H1 (cell line): ENCODE measurements at regions not wholly inside any gene's neighbourhood (a gene's known extent, or its start where the extent isn't known, plus 50 kb on each side); places are given as distances from the start of the nearest gene placed in this dataset.

Source experiments
- CTCF ChIA-PET: fragments of 300-600 bp; sonication (Branson Sonifier 250); formaldehyde crosslinking; loops from one replicate; lab custom pipeline; 2021; ENCODE audit not compliant: partially characterized antibody; lab: Charles Lee
- POLR2A ChIA-PET: fragments of 300-600 bp; sonication (Branson Sonifier 250); formaldehyde crosslinking; loops from one replicate; lab custom pipeline; 2021; ENCODE audit warnings: inconsistent platforms; ENCODE audit not compliant: partially characterized antibody; lab: Charles Lee
- DNase-seq, 2 experiments: peaks; one replicate each; pipeline versions ENCODE4 v3.0.0 to v3.0.0-alpha.2; 2010 to 2022; ENCODE audit warnings: low spot score in 2 of 2, low read depth in 1 of 2, mixed read lengths in 1 of 2
- FAIRE-seq: peaks from 2 replicates; lab custom pipeline; 2011; peaks lifted over from hg19 to GRCh38; lab: Jason Lieb, UNC
- H2AFZ ChIP-seq: 2 replicates; pipeline ENCODE4 v1.8.1; 2012; ENCODE audit warnings: low read length, inconsistent platforms
- H2AK5ac ChIP-seq: 2 replicates; pipeline ENCODE4 v1.6.1; 2013; ENCODE audit warnings: low read depth, low read length
- H2BK120ac ChIP-seq: replicated peaks from 2 replicates; pipeline ENCODE3; 2013; ENCODE audit warnings: low read depth, low read length, inconsistent platforms
- H2BK12ac ChIP-seq: 2 replicates; pipeline ENCODE4 v1.6.1; 2013; ENCODE audit warnings: low read depth, low read length
- H2BK15ac ChIP-seq: 2 replicates; pipeline ENCODE4 v1.6.1; 2013; ENCODE audit warnings: low read length
- H2BK20ac ChIP-seq: 2 replicates; pipeline ENCODE4 v1.6.1; 2013; ENCODE audit warnings: low read length
- H2BK5ac ChIP-seq: 2 replicates; pipeline ENCODE4 v1.6.1; 2013; ENCODE audit warnings: low read depth, low read length
- H3K14ac ChIP-seq: 2 replicates; pipeline ENCODE4 v1.6.1; 2013; ENCODE audit warnings: inconsistent platforms; ENCODE audit not compliant: insufficient read length
- H3K18ac ChIP-seq: 2 replicates; pipeline ENCODE4 v1.6.1; 2013; ENCODE audit warnings: low read length; ENCODE audit errors: extremely low read depth
- H3K23ac ChIP-seq: 2 replicates; pipeline ENCODE4 v1.6.1; 2013; ENCODE audit warnings: inconsistent platforms; ENCODE audit not compliant: insufficient read length
- H3K23me2 ChIP-seq: 2 replicates; pipeline ENCODE4 v1.6.1; 2013; ENCODE audit warnings: low read depth, low read length
- H3K27ac ChIP-seq: 2 replicates; pipeline ENCODE4 v1.6.1; 2011; ENCODE audit warnings: low read depth, low read length, inconsistent platforms
- H3K27me3 ChIP-seq, 4 experiments: replicated peaks in 1 of 4; 1 replicate in 1 of 4; 2 replicates in 3 of 4; pipeline versions ENCODE4 v1.6.1 to v1.8.1; 2011 to 2013; ENCODE audit warnings: low read length in 3 of 4, mild to moderate bottlenecking in 3 of 4, inconsistent platforms in 2 of 4, mixed read lengths in 2 of 4, moderate library complexity in 1 of 4; ENCODE audit not compliant: control insufficient read depth in 3 of 4, insufficient read depth in 3 of 4; ENCODE audit errors: extremely low read depth in 1 of 4
- H3K36me3 ChIP-seq, 4 experiments: 2 replicates each; pipeline versions ENCODE4 v1.6.1 to v1.8.1; 2011 to 2013; ENCODE audit warnings: mild to moderate bottlenecking in 4 of 4, low read length in 3 of 4, moderate library complexity in 2 of 4, control low read depth in 1 of 4, inconsistent platforms in 1 of 4; ENCODE audit not compliant: insufficient read depth in 4 of 4, control insufficient read depth in 2 of 4
- H3K4ac ChIP-seq: replicated peaks from 2 replicates; pipeline ENCODE3; 2013; ENCODE audit warnings: low read length, low read depth, mixed read lengths, inconsistent platforms; ENCODE audit not compliant: insufficient read length
- H3K4me1 ChIP-seq, 4 experiments: replicated peaks in 1 of 4; 1 replicate in 1 of 4; 2 replicates in 3 of 4; pipeline versions ENCODE4 v1.6.1 to v1.8.1; 2011 to 2013; ENCODE audit warnings: low read length in 3 of 4, inconsistent platforms in 2 of 4, mixed read lengths in 1 of 4; ENCODE audit not compliant: insufficient read depth in 4 of 4, control insufficient read depth in 3 of 4
- H3K4me2 ChIP-seq, 2 experiments: 2 replicates each; pipeline versions ENCODE4 v1.6.1 to v1.8.1; 2011 to 2013; ENCODE audit warnings: low read depth in 2 of 2, low read length in 2 of 2, control low read depth in 1 of 2, inconsistent platforms in 1 of 2, mild to moderate bottlenecking in 1 of 2; ENCODE audit not compliant: insufficient read depth in 1 of 2
- H3K4me3 ChIP-seq, 4 experiments: fragments of 200-600, 300-600 bp in 1 of 4; sonication (generic), shearing (Covaris generic), sonication (Bioruptor Twin) in 1 of 4; 2 replicates each; pipeline versions ENCODE4 v1.5.1 to v1.8.1; 2011 to 2016; ENCODE audit warnings: low read length in 4 of 4, low read depth in 3 of 4, control low read depth in 2 of 4, inconsistent platforms in 2 of 4, mild to moderate bottlenecking in 2 of 4, mixed read lengths in 1 of 4, moderate library complexity in 1 of 4; ENCODE audit not compliant: insufficient read depth in 2 of 4; ENCODE audit errors: extremely low read depth in 1 of 4
- H3K56ac ChIP-seq: replicated peaks from 2 replicates; pipeline ENCODE3; 2013; ENCODE audit warnings: low read depth, mild to moderate bottlenecking, mixed read lengths, low read length, inconsistent platforms; ENCODE audit not compliant: insufficient read length
- H3K79me1 ChIP-seq: 2 replicates; pipeline ENCODE4 v1.6.1; 2013; ENCODE audit warnings: low read depth, low read length, control low read depth
- H3K79me2 ChIP-seq, 2 experiments: 2 replicates each; pipeline versions ENCODE4 v1.6.1 to v1.8.1; 2012 to 2013; ENCODE audit warnings: low read length in 2 of 2, mild to moderate bottlenecking in 2 of 2, inconsistent platforms in 1 of 2; ENCODE audit not compliant: insufficient read depth in 2 of 2, control insufficient read depth in 1 of 2
- H3K9ac ChIP-seq, 4 experiments: replicated peaks in 1 of 4; 1 replicate in 1 of 4; 2 replicates in 3 of 4; pipeline versions ENCODE4 v1.6.1 to v1.8.1; 2011 to 2013; ENCODE audit warnings: low read depth in 3 of 4, low read length in 3 of 4, control low read depth in 2 of 4, mild to moderate bottlenecking in 2 of 4, moderate library complexity in 2 of 4, inconsistent platforms in 1 of 4; ENCODE audit errors: extremely low read depth in 1 of 4
- H3K9me3 ChIP-seq, 2 experiments: 2 replicates each; pipeline versions ENCODE4 v1.6.1 to v1.8.1; 2012 to 2013; ENCODE audit warnings: mild to moderate bottlenecking in 2 of 2, moderate library complexity in 2 of 2, control low read depth in 1 of 2, inconsistent platforms in 1 of 2, low read depth in 1 of 2, low read length in 1 of 2, mixed read lengths in 1 of 2; ENCODE audit not compliant: insufficient read depth in 2 of 2
- H4K20me1 ChIP-seq, 2 experiments: replicated peaks in 1 of 2; 2 replicates each; pipeline versions ENCODE3 to v1.8.1; 2011 to 2013; ENCODE audit warnings: inconsistent platforms in 2 of 2, low read length in 2 of 2, mild to moderate bottlenecking in 1 of 2; ENCODE audit not compliant: insufficient read depth in 2 of 2, control insufficient read depth in 1 of 2
- H4K5ac ChIP-seq: 2 replicates; pipeline ENCODE4 v1.6.1; 2013; ENCODE audit warnings: low read length, low read depth, mixed read lengths, inconsistent platforms; ENCODE audit not compliant: insufficient read length
- H4K8ac ChIP-seq: 2 replicates; pipeline ENCODE4 v1.8.0; 2013; ENCODE audit warnings: mild to moderate bottlenecking, moderate library complexity, low read length, inconsistent platforms; ENCODE audit not compliant: insufficient read depth; ENCODE audit errors: extremely low read depth
- H4K91ac ChIP-seq: replicated peaks from 2 replicates; pipeline ENCODE3; 2013; ENCODE audit warnings: low read length, mixed read lengths, inconsistent platforms; ENCODE audit not compliant: insufficient read length
- ASH2L ChIP-seq: fragments of 200-600, 300-600 bp; sonication (generic); IDR thresholded peaks from one replicate; pipeline ENCODE4 v1.7.1; 2017; ENCODE audit warnings: low read length
- CBX8 ChIP-seq: fragments of 300-800, 300-1000 bp; sonication (generic); IDR thresholded peaks from 2 replicates; pipeline ENCODE4 v1.7.1; 2016; ENCODE audit warnings: low read depth, low read length, borderline replicate concordance
- CEBPB ChIP-seq: IDR thresholded peaks from 2 replicates; pipeline ENCODE4 v1.6.1; 2012; ENCODE audit warnings: low read depth, low read length
- EP300 ChIP-seq, 2 experiments: IDR thresholded peaks; 1 replicate in 1 of 2; 2 replicates in 1 of 2; pipeline ENCODE4 v1.6.1; 2011 to 2012; ENCODE audit warnings: low read depth in 2 of 2, low read length in 2 of 2, mild to moderate bottlenecking in 2 of 2, borderline replicate concordance in 1 of 2, inconsistent platforms in 1 of 2, moderate library complexity in 1 of 2
- NRF1 ChIP-seq: IDR thresholded peaks from 2 replicates; pipeline ENCODE4 v1.6.1; 2011; ENCODE audit warnings: mild to moderate bottlenecking, low read depth, low read length, improper control_type of control experiment
- POLR2AphosphoS5 ChIP-seq: IDR thresholded peaks from 2 replicates; pipeline ENCODE4 v1.6.1; 2011; ENCODE audit warnings: low read depth, low read length
- RXRA ChIP-seq: IDR thresholded peaks from 2 replicates; pipeline ENCODE4 v1.6.1; 2011; ENCODE audit warnings: low read depth, mild to moderate bottlenecking, low read length, moderate library complexity; ENCODE audit not compliant: insufficient read depth
- SAP30 ChIP-seq: fragments of 300-600 bp; sonication (generic); IDR thresholded peaks from 2 replicates; pipeline ENCODE4 v1.7.1; 2012; ENCODE audit warnings: low read length, moderate library complexity, mild to moderate bottlenecking, inconsistent platforms; ENCODE audit not compliant: insufficient read depth, insufficient replicate concordance
- SIRT6 ChIP-seq: IDR thresholded peaks from one replicate; pipeline ENCODE4 v1.7.1; 2012; ENCODE audit warnings: low read length, inconsistent platforms
- USF2 ChIP-seq: IDR thresholded peaks from 2 replicates; pipeline ENCODE4 v1.6.1; 2011; ENCODE audit warnings: low read length, improper control_type of control experiment
- WGBS, 2 experiments: shearing (Covaris generic) in 1 of 2; methylation state at CpG; one replicate each; pipeline versions ENCODE4 v1.1.6 to v1.1.7; 2013 to 2015; ENCODE audit warnings: low lambda C conversion rate in 2 of 2, mixed read lengths in 2 of 2, inconsistent platforms in 1 of 2, low coverage in 1 of 2, missing lambda C conversion rate in 1 of 2; ENCODE audit not compliant: insufficient replicate concordance in 2 of 2, insufficient coverage in 1 of 2, insufficient read length in 1 of 2; ENCODE audit errors: extremely low coverage in 1 of 2, missing lambda C conversion rate in 1 of 2; 5-methylcytosine and 5-hydroxymethylcytosine counted together
- TF ChIP-seq, protein P1 (sequence below), 3 experiments: IDR thresholded peaks; 1 replicate in 2 of 3; 2 replicates in 1 of 3; pipeline versions ENCODE4 v1.5.1 to v1.6.1; 2011; ENCODE audit warnings: low read length in 3 of 3, mild to moderate bottlenecking in 3 of 3, inconsistent platforms in 2 of 3, low read depth in 1 of 3, moderate library complexity in 1 of 3; ENCODE audit not compliant: insufficient read depth in 1 of 3; ENCODE audit errors: control extremely low read depth in 1 of 3

GRCh38 chr4:119683518-119683917 lies 54.9 kb upstream of the PDE5A start:
- Histone ChIP-seq H3K23ac (no peak overlapping the region), H3K9ac (no peak overlapping the region), H2AK5ac (no peak overlapping the region), H2BK5ac (no peak overlapping the region), H3K9me3 (no peaks in the 10 kb centered on the region; a peak in 2 of 4 replicates), H3K4ac (no peak overlapping the region), H3K4me3 (no peak overlapping the region), H3K56ac (no peak overlapping the region), H3K23me2 (no peaks in the 10 kb centered on the region), H3K79me1 (no peaks in the 10 kb centered on the region), H4K8ac (no peak overlapping the region), H2BK120ac (no peak overlapping the region), H4K91ac (no peak overlapping the region), H3K36me3 (no peaks in the 10 kb centered on the region), H3K18ac (no peak overlapping the region), H3K79me2 (no peaks in the 10 kb centered on the region), H2AFZ (no peak overlapping the region), H2BK15ac (no peak overlapping the region), H2BK20ac (peak overlapping the region; percentile 52; the same call in 1 of the 2 replicates), H3K4me1 (peaks cover 0 to 5% (median 0%) of the 10 kb centered on the region in 4 experiments; a peak in 1 of 7 replicates), H4K5ac (no peak overlapping the region), H3K27me3 (no peaks in the 10 kb centered on the region), H2BK12ac (no peak overlapping the region), H3K14ac (no peak overlapping the region), H3K4me2 (no peak overlapping the region), H3K27ac (no peak overlapping the region), H4K20me1 (no peaks in the 10 kb centered on the region)
- CTCF ChIA-PET, result interaction anchor here (0.7 to 1.4 kb wide), 4 partner anchors 8 to 855 kb away, joined by 3 to 4 read pairs (median 4); no protein-coding TSS in a partner anchor
- FAIRE-seq (no peak), DNase-seq (no peak)
- 86% methylated on average over 1 of the region's 1 CpG; no CpG with 5 or more reads in 1 of the 2 experiments for WGBS, 2 experiments
- POLR2A ChIA-PET, result no interaction called here
- TF ChIP-seq POLR2AphosphoS5, result no peak
- no peak for TF ChIP-seq CBX8
- TF ChIP-seq RXRA, result no peak
- TF ChIP-seq EP300 (IDR thresholded peaks at IDR 0.05; ENCODE audit: borderline replicate concordance in 1 of 2, low read depth in 2 of 2, low read length in 2 of 2), result no peak
- no peak for TF ChIP-seq NRF1
- no peak for TF ChIP-seq ASH2L
- TF ChIP-seq, protein P1, sequence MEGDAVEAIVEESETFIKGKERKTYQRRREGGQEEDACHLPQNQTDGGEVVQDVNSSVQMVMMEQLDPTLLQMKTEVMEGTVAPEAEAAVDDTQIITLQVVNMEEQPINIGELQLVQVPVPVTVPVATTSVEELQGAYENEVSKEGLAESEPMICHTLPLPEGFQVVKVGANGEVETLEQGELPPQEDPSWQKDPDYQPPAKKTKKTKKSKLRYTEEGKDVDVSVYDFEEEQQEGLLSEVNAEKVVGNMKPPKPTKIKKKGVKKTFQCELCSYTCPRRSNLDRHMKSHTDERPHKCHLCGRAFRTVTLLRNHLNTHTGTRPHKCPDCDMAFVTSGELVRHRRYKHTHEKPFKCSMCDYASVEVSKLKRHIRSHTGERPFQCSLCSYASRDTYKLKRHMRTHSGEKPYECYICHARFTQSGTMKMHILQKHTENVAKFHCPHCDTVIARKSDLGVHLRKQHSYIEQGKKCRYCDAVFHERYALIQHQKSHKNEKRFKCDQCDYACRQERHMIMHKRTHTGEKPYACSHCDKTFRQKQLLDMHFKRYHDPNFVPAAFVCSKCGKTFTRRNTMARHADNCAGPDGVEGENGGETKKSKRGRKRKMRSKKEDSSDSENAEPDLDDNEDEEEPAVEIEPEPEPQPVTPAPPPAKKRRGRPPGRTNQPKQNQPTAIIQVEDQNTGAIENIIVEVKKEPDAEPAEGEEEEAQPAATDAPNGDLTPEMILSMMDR (IDR thresholded peaks at IDR 0.05; ENCODE audit: control extremely low read depth in 1 of 3, insufficient read depth in 1 of 3, low read depth in 1 of 3, low read length in 3 of 3), result no peak
- TF ChIP-seq SAP30, result no peak
- TF ChIP-seq SIRT6, result no peak
- TF ChIP-seq USF2, result no peak
- TF ChIP-seq CEBPB, result no peak
